GM04504 (cell line): ENCODE measurements at regions not wholly inside any gene's neighbourhood (a gene's known extent, or its start where the extent isn't known, plus 50 kb on each side); places are given as distances from the start of the nearest gene placed in this dataset.

ENCODE experiments used
- DNase-seq: peaks from one replicate; pipeline ENCODE4 v3.0.0-alpha.2; 2012; ENCODE audit warnings: low read depth

GRCh38 chr6:163951326-163951725 lies 536.8 kb downstream of the QKI start:
- no peak for DNase-seq

- no peak for DNase-seq
Observed at GRCh38 chr6:163950159-163950558, 535.6 kb downstream of the QKI start.

- DNase-seq, result no peak
Observed at GRCh38 chr6:163949431-163949830, 534.9 kb downstream of the QKI start.

- DNase-seq, result no peak
Observed at GRCh38 chr6:163948250-163948649, 533.7 kb downstream of the QKI start.

GRCh38 chr6:163947276-163947675 lies 532.8 kb downstream of the QKI start:
- DNase-seq, result no peak

GRCh38 chr6:163946437-163946836 lies 531.9 kb downstream of the QKI start:
- DNase-seq, result no peak

- DNase-seq, result no peak
Observed at GRCh38 chr6:163945808-163946207, 531.3 kb downstream of the QKI start.

GRCh38 chr6:163944897-163945296 lies 530.4 kb downstream of the QKI start:
- DNase-seq, result no peak

GRCh38 chr6:163943607-163944385 lies 529.3 kb downstream of the QKI start:
- no peak for DNase-seq

GRCh38 chr6:163942790-163943189 lies 528.3 kb downstream of the QKI start:
- DNase-seq, result no peak

- no peak for DNase-seq
Observed at GRCh38 chr6:163941624-163941976, 527.1 kb downstream of the QKI start.

GRCh38 chr6:163940705-163941623 lies 526.4 kb downstream of the QKI start:
- no peak for DNase-seq

- no peak for DNase-seq
Observed at GRCh38 chr6:163937071-163937470, 522.6 kb downstream of the QKI start.

GRCh38 chr6:163935158-163935762 lies 520.7 kb downstream of the QKI start:
- DNase-seq, result no peak

- no peak for DNase-seq
Observed at GRCh38 chr6:163930012-163930411, 515.5 kb downstream of the QKI start.

GRCh38 chr6:163929538-163929937 lies 515.0 kb downstream of the QKI start:
- no peak for DNase-seq

GRCh38 chr6:163926642-163927041 lies 512.1 kb downstream of the QKI start:
- DNase-seq, result peak; percentile 5

- DNase-seq, result no peak
Observed at GRCh38 chr6:163925839-163926238, 511.3 kb downstream of the QKI start.

GRCh38 chr6:163923658-163924411 lies 509.3 kb downstream of the QKI start:
- DNase-seq, result no peak

- no peak for DNase-seq
Observed at GRCh38 chr6:163922562-163922961, 508.0 kb downstream of the QKI start.

- DNase-seq, result no peak
Observed at GRCh38 chr6:163919652-163920051, 505.1 kb downstream of the QKI start.
